GM19397 (cell line): ENCODE measurements at regions not wholly inside any gene's neighbourhood (a gene's known extent, or its start where the extent isn't known, plus 50 kb on each side); places are given as distances from the start of the nearest gene placed in this dataset.

Experiments used
- ATAC-seq: cut with Tn5 transposase; IDR thresholded peaks from one replicate; pipeline ENCODE4 v1.9.1; 2021; ENCODE audit warnings: mild to moderate bottlenecking, moderate library complexity; ENCODE audit not compliant: unreplicated experiment

- no peak for ATAC-seq
These were observed 405.2 kb downstream of the ZNF608 start for GRCh38 chr5:124341066-124341858.

GRCh38 chr5:124337996-124338395 lies 408.4 kb downstream of the ZNF608 start:
- ATAC-seq = no peak

GRCh38 chr5:124333298-124333979 lies 413.0 kb downstream of the ZNF608 start:
- no peak for ATAC-seq

- no peak for ATAC-seq
These were observed 414.2 kb downstream of the ZNF608 start for GRCh38 chr5:124332273-124332672.

- ATAC-seq = no peak
These were observed 415.7 kb downstream of the ZNF608 start for GRCh38 chr5:124330595-124331220.

- ATAC-seq = no peak
These were observed 418.2 kb downstream of the ZNF608 start for GRCh38 chr5:124328201-124328600.

GRCh38 chr5:124318661-124319060 lies 427.8 kb downstream of the ZNF608 start:
- no peak for ATAC-seq

GRCh38 chr5:124317451-124317850 lies 429.0 kb downstream of the ZNF608 start:
- no peak for ATAC-seq

- no peak for ATAC-seq
These were observed 430.6 kb downstream of the ZNF608 start for GRCh38 chr5:124315741-124316415.

GRCh38 chr5:124310453-124310852 lies 436.0 kb downstream of the ZNF608 start:
- no peak for ATAC-seq

GRCh38 chr5:124309241-124309980 lies 437.0 kb downstream of the ZNF608 start:
- ATAC-seq = no peak

- no peak for ATAC-seq
These were observed 443.1 kb downstream of the ZNF608 start for GRCh38 chr5:124303366-124303765.

GRCh38 chr5:124302533-124302932 lies 443.9 kb downstream of the ZNF608 start:
- no peak for ATAC-seq

- ATAC-seq = no peak
These were observed 444.6 kb downstream of the ZNF608 start for GRCh38 chr5:124301850-124302249.

GRCh38 chr5:124300815-124301621 lies 445.4 kb downstream of the ZNF608 start:
- no peak for ATAC-seq

GRCh38 chr5:124297826-124298225 lies 448.6 kb downstream of the ZNF608 start:
- ATAC-seq = no peak

- ATAC-seq = no peak
These were observed 454.1 kb downstream of the ZNF608 start for GRCh38 chr5:124292322-124292855.

GRCh38 chr5:124289641-124290311 lies 456.7 kb downstream of the ZNF608 start:
- no peak for ATAC-seq

- no peak for ATAC-seq
These were observed 457.3 kb downstream of the ZNF608 start for GRCh38 chr5:124289130-124289529.
